HEK293 (cell line): ENCODE measurements at regions not wholly inside any gene's neighbourhood (a gene's known extent, or its start where the extent isn't known, plus 50 kb on each side); places are given as distances from the start of the nearest gene placed in this dataset.

Source experiments
- YY1 ChIP-seq: fragments of 450-650 bp; formaldehyde crosslinking; IDR thresholded peaks from 2 replicates; pipeline ENCODE4 v1.5.1; 2018; ENCODE audit warnings: missing biosample characterization, missing genetic modification characterization
- ZNF202 ChIP-seq: fragments of 450-650 bp; formaldehyde crosslinking; IDR thresholded peaks from 2 replicates; pipeline ENCODE4 v1.5.1; 2016; ENCODE audit warnings: missing biosample characterization, missing genetic modification characterization, borderline replicate concordance
- ZNF239 ChIP-seq: fragments of 450-650 bp; formaldehyde crosslinking; IDR thresholded peaks from 2 replicates; pipeline ENCODE4 v1.5.1; 2016; ENCODE audit warnings: missing biosample characterization, missing genetic modification characterization
- ZNF404 ChIP-seq: fragments of 450-650 bp; formaldehyde crosslinking; IDR thresholded peaks from 2 replicates; pipeline ENCODE4 v1.5.1; 2017; ENCODE audit warnings: missing biosample characterization, missing genetic modification characterization
- ZNF558 ChIP-seq: fragments of 450-650 bp; formaldehyde crosslinking; IDR thresholded peaks from 2 replicates; pipeline ENCODE4 v1.5.1; 2016; ENCODE audit warnings: missing biosample characterization, missing genetic modification characterization
- ZNF561 ChIP-seq: fragments of 450-650 bp; IDR thresholded peaks from 2 replicates; pipeline ENCODE4 v1.5.1; 2018; ENCODE audit warnings: missing biosample characterization, missing genetic modification characterization, borderline replicate concordance
- ZNF670 ChIP-seq: fragments of 450-650 bp; formaldehyde crosslinking; IDR thresholded peaks from 2 replicates; pipeline ENCODE4 v1.5.1; 2016; ENCODE audit warnings: missing biosample characterization, missing genetic modification characterization, low read depth
- TF ChIP-seq, protein P1 (sequence below): fragments of 450-650 bp; formaldehyde crosslinking; IDR thresholded peaks from 2 replicates; pipeline ENCODE4 v1.5.1; 2016; ENCODE audit warnings: missing biosample characterization, missing genetic modification characterization
- TF ChIP-seq, protein P2 (sequence below): fragments of 450-650 bp; formaldehyde crosslinking; IDR thresholded peaks from 2 replicates; pipeline ENCODE4 v1.5.1; 2016; ENCODE audit warnings: missing biosample characterization, missing genetic modification characterization
- TF ChIP-seq, protein P3 (sequence below): fragments of 450-650 bp; formaldehyde crosslinking; IDR thresholded peaks from 2 replicates; pipeline ENCODE4 v1.5.1; 2016; ENCODE audit warnings: missing biosample characterization, missing genetic modification characterization, borderline replicate concordance
- TF ChIP-seq, protein P4 (sequence below): fragments of 450-650 bp; formaldehyde crosslinking; IDR thresholded peaks from 2 replicates; pipeline ENCODE4 v1.5.1; 2016; ENCODE audit warnings: missing biosample characterization, missing genetic modification characterization
- TF ChIP-seq, protein P5 (sequence below): fragments of 450-650 bp; formaldehyde crosslinking; IDR thresholded peaks from 2 replicates; pipeline ENCODE4 v1.5.1; 2016; ENCODE audit warnings: missing biosample characterization, missing genetic modification characterization

DNA sequence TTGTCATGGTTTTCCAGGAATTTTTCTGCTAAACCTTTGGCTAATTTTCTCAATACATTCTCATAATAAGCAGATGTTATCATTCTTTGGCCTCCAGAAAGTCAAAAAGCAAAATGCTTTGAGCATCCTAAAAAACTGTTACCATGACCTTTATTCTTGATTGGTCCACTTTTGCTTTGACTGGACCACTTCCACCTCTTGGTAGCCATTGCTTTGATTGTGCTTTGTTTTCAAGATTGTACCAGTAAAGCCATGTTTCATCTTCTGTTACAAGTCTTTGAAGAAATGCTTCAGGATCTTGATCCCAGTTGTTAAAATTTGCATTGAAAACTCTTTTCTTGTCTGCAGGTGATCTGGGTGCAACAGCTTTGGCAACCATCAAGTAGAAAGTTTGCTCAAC lies 180.1 kb downstream of the DUSP6 start:
- TF ChIP-seq, protein P1, sequence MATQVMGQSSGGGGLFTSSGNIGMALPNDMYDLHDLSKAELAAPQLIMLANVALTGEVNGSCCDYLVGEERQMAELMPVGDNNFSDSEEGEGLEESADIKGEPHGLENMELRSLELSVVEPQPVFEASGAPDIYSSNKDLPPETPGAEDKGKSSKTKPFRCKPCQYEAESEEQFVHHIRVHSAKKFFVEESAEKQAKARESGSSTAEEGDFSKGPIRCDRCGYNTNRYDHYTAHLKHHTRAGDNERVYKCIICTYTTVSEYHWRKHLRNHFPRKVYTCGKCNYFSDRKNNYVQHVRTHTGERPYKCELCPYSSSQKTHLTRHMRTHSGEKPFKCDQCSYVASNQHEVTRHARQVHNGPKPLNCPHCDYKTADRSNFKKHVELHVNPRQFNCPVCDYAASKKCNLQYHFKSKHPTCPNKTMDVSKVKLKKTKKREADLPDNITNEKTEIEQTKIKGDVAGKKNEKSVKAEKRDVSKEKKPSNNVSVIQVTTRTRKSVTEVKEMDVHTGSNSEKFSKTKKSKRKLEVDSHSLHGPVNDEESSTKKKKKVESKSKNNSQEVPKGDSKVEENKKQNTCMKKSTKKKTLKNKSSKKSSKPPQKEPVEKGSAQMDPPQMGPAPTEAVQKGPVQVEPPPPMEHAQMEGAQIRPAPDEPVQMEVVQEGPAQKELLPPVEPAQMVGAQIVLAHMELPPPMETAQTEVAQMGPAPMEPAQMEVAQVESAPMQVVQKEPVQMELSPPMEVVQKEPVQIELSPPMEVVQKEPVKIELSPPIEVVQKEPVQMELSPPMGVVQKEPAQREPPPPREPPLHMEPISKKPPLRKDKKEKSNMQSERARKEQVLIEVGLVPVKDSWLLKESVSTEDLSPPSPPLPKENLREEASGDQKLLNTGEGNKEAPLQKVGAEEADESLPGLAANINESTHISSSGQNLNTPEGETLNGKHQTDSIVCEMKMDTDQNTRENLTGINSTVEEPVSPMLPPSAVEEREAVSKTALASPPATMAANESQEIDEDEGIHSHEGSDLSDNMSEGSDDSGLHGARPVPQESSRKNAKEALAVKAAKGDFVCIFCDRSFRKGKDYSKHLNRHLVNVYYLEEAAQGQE = no peak
- TF ChIP-seq, protein P2, sequence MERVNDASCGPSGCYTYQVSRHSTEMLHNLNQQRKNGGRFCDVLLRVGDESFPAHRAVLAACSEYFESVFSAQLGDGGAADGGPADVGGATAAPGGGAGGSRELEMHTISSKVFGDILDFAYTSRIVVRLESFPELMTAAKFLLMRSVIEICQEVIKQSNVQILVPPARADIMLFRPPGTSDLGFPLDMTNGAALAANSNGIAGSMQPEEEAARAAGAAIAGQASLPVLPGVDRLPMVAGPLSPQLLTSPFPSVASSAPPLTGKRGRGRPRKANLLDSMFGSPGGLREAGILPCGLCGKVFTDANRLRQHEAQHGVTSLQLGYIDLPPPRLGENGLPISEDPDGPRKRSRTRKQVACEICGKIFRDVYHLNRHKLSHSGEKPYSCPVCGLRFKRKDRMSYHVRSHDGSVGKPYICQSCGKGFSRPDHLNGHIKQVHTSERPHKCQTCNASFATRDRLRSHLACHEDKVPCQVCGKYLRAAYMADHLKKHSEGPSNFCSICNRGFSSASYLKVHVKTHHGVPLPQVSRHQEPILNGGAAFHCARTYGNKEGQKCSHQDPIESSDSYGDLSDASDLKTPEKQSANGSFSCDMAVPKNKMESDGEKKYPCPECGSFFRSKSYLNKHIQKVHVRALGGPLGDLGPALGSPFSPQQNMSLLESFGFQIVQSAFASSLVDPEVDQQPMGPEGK = no peak
- TF ChIP-seq, protein P3, sequence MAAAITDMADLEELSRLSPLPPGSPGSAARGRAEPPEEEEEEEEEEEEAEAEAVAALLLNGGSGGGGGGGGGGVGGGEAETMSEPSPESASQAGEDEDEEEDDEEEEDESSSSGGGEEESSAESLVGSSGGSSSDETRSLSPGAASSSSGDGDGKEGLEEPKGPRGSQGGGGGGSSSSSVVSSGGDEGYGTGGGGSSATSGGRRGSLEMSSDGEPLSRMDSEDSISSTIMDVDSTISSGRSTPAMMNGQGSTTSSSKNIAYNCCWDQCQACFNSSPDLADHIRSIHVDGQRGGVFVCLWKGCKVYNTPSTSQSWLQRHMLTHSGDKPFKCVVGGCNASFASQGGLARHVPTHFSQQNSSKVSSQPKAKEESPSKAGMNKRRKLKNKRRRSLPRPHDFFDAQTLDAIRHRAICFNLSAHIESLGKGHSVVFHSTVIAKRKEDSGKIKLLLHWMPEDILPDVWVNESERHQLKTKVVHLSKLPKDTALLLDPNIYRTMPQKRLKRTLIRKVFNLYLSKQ (tag by site-specific recombination) = no peak
- TF ChIP-seq, protein P4, sequence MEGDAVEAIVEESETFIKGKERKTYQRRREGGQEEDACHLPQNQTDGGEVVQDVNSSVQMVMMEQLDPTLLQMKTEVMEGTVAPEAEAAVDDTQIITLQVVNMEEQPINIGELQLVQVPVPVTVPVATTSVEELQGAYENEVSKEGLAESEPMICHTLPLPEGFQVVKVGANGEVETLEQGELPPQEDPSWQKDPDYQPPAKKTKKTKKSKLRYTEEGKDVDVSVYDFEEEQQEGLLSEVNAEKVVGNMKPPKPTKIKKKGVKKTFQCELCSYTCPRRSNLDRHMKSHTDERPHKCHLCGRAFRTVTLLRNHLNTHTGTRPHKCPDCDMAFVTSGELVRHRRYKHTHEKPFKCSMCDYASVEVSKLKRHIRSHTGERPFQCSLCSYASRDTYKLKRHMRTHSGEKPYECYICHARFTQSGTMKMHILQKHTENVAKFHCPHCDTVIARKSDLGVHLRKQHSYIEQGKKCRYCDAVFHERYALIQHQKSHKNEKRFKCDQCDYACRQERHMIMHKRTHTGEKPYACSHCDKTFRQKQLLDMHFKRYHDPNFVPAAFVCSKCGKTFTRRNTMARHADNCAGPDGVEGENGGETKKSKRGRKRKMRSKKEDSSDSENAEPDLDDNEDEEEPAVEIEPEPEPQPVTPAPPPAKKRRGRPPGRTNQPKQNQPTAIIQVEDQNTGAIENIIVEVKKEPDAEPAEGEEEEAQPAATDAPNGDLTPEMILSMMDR (tag by site-specific recombination) = no peak
- no peak for TF ChIP-seq ZNF404
- TF ChIP-seq ZNF202 (tag by site-specific recombination) = no peak
- no peak for TF ChIP-seq ZNF561 (tag by site-specific recombination)
- no peak for TF ChIP-seq YY1
- TF ChIP-seq, protein P5, sequence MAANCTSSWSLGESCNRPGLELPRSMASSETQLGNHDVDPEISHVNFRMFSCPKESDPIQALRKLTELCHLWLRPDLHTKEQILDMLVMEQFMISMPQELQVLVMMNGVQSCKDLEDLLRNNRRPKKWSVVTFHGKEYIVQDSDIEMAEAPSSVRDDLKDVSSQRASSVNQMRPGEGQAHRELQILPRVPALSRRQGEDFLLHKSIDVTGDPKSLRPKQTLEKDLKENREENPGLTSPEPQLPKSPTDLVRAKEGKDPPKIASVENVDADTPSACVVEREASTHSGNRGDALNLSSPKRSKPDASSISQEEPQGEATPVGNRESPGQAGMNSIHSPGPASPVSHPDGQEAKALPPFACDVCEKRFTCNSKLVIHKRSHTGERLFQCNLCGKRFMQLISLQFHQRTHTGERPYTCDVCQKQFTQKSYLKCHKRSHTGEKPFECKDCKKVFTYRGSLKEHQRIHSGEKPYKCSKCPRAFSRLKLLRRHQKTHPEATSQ = no peak
- no peak for TF ChIP-seq ZNF670
- no peak for TF ChIP-seq ZNF239 (tag by site-specific recombination)
- TF ChIP-seq ZNF558 = no peak
